Activated naive CD8-positive, alpha-beta T cell treated with anti-CD3 and anti-CD28 coated beads, Interleukin-2, amount 10 ng/mL, durations not matched to agents 7 days and 5 days (primary cell): ENCODE measurements at regions not wholly inside any gene's neighbourhood (a gene's known extent, or its start where the extent isn't known, plus 50 kb on each side); places are given as distances from the start of the nearest gene placed in this dataset.

Source experiments
- ATAC-seq: fragments of 150-1000 bp; cut with Tn5 transposase; one replicate; pipeline ENCODE4 v1.10.0; 2021; ENCODE audit warnings: low read depth, moderate library complexity
- POLR2A ChIA-PET: fragments of 350-600 bp; sonication (Branson Sonifier 250); formaldehyde crosslinking; loops from one replicate; lab custom pipeline; 2021; ENCODE audit warnings: antibody characterized with exemption; lab: Charles Lee
- DNase-seq: peaks from one replicate; pipeline ENCODE4 v3.0.0; 2021
- H3K27ac Mint-ChIP-seq: one replicate; pipeline ENCODE4 v1.8.0; 2022; ENCODE audit warnings: mild to moderate bottlenecking, mixed read lengths
- H3K27me3 Mint-ChIP-seq: one replicate; pipeline ENCODE4 v1.8.0; 2022; ENCODE audit warnings: mild to moderate bottlenecking, moderate library complexity, mixed read lengths
- H3K36me3 Mint-ChIP-seq: one replicate; pipeline ENCODE4 v1.8.0; 2021; ENCODE audit warnings: mild to moderate bottlenecking, mixed read lengths
- H3K4me1 Mint-ChIP-seq: one replicate; pipeline ENCODE4 v1.8.0; 2021; ENCODE audit warnings: mixed read lengths
- H3K4me3 Mint-ChIP-seq: one replicate; pipeline ENCODE4 v1.8.0; 2022; ENCODE audit warnings: mild to moderate bottlenecking, moderate library complexity, mixed read lengths
- H3K9me3 Mint-ChIP-seq: one replicate; pipeline ENCODE4 v1.8.0; 2021; ENCODE audit warnings: mixed read lengths

- POLR2A ChIA-PET: no interaction called here
- no peaks in the 10 kb centered on the region for H3K27me3 Mint-ChIP-seq
- no peak overlapping the region for H3K27ac Mint-ChIP-seq
- H3K4me1 Mint-ChIP-seq: no peaks in the 10 kb centered on the region
- ATAC-seq (no peak), DNase-seq (no peak)
- no peaks in the 10 kb centered on the region for H3K9me3 Mint-ChIP-seq
- H3K36me3 Mint-ChIP-seq: no peaks in the 10 kb centered on the region
- H3K4me3 Mint-ChIP-seq: no peak overlapping the region
Observed at GRCh38 chr4:36719425-36719824, 438.0 kb downstream of the DTHD1 start.

- ATAC-seq (no peak), DNase-seq (no peak)
- Mint-ChIP-seq H3K36me3 (no peaks in the 10 kb centered on the region), H3K4me1 (no peaks in the 10 kb centered on the region), H3K4me3 (no peak overlapping the region), H3K27me3 (no peaks in the 10 kb centered on the region), H3K9me3 (no peaks in the 10 kb centered on the region), H3K27ac (no peak overlapping the region)
- POLR2A ChIA-PET: no interaction called here
Observed at GRCh38 chr4:36722986-36723385, 441.6 kb downstream of the DTHD1 start.

GRCh38 chr4:36734334-36734733 is 452.9 kb downstream of the DTHD1 start:
- ATAC-seq: no peak
- H3K27ac Mint-ChIP-seq: no peak overlapping the region
- H3K4me1 Mint-ChIP-seq: no peaks in the 10 kb centered on the region
- DNase-seq: no peak
- no peaks in the 10 kb centered on the region for H3K9me3 Mint-ChIP-seq
- no peaks in the 10 kb centered on the region for H3K36me3 Mint-ChIP-seq
- POLR2A ChIA-PET: no interaction called here
- no peak overlapping the region for H3K4me3 Mint-ChIP-seq
- no peaks in the 10 kb centered on the region for H3K27me3 Mint-ChIP-seq

- H3K4me3 Mint-ChIP-seq: no peak overlapping the region
- no peaks in the 10 kb centered on the region for H3K9me3 Mint-ChIP-seq
- H3K27me3 Mint-ChIP-seq: no peaks in the 10 kb centered on the region
- DNase-seq: no peak
- H3K36me3 Mint-ChIP-seq: no peaks in the 10 kb centered on the region
- no peaks in the 10 kb centered on the region for H3K4me1 Mint-ChIP-seq
- H3K27ac Mint-ChIP-seq: no peak overlapping the region
- no peak for ATAC-seq
- POLR2A ChIA-PET: no interaction called here
Observed at GRCh38 chr4:36737691-36738090, 456.3 kb downstream of the DTHD1 start.

- H3K27ac Mint-ChIP-seq: no peak overlapping the region
- H3K4me3 Mint-ChIP-seq: no peak overlapping the region
- no peaks in the 10 kb centered on the region for H3K27me3 Mint-ChIP-seq
- no peaks in the 10 kb centered on the region for H3K4me1 Mint-ChIP-seq
- DNase-seq (no peak), ATAC-seq (no peak)
- H3K36me3 Mint-ChIP-seq: no peaks in the 10 kb centered on the region
- POLR2A ChIA-PET: no interaction called here
- no peaks in the 10 kb centered on the region for H3K9me3 Mint-ChIP-seq
Observed at GRCh38 chr4:36740796-36741310, 459.4 kb downstream of the DTHD1 start.

- H3K27me3 Mint-ChIP-seq: no peaks in the 10 kb centered on the region
- no peaks in the 10 kb centered on the region for H3K36me3 Mint-ChIP-seq
- H3K4me3 Mint-ChIP-seq: no peak overlapping the region
- H3K4me1 Mint-ChIP-seq: no peaks in the 10 kb centered on the region
- no peaks in the 10 kb centered on the region for H3K9me3 Mint-ChIP-seq
- DNase-seq (no peak), ATAC-seq (no peak)
- POLR2A ChIA-PET: no interaction called here
- H3K27ac Mint-ChIP-seq: no peak overlapping the region
Observed at GRCh38 chr4:36747277-36748129, 466.1 kb downstream of the DTHD1 start.

GRCh38 chr4:36753048-36753447 is 471.6 kb downstream of the DTHD1 start:
- ATAC-seq (no peak), DNase-seq (no peak)
- Mint-ChIP-seq H3K27me3 (no peaks in the 10 kb centered on the region), H3K36me3 (no peaks in the 10 kb centered on the region), H3K9me3 (no peaks in the 10 kb centered on the region), H3K27ac (no peak overlapping the region), H3K4me1 (no peaks in the 10 kb centered on the region), H3K4me3 (no peak overlapping the region)
- POLR2A ChIA-PET: no interaction called here

GRCh38 chr4:36757580-36758311 is 476.3 kb downstream of the DTHD1 start:
- DNase-seq (no peak), ATAC-seq (no peak)
- Mint-ChIP-seq H3K36me3 (no peaks in the 10 kb centered on the region), H3K27me3 (no peaks in the 10 kb centered on the region), H3K27ac (no peak overlapping the region), H3K4me3 (no peak overlapping the region), H3K4me1 (no peaks in the 10 kb centered on the region), H3K9me3 (no peaks in the 10 kb centered on the region)
- POLR2A ChIA-PET: no interaction called here

GRCh38 chr4:36758312-36759178 is 477.1 kb downstream of the DTHD1 start:
- Mint-ChIP-seq H3K27ac (no peak overlapping the region), H3K27me3 (no peaks in the 10 kb centered on the region), H3K36me3 (no peaks in the 10 kb centered on the region), H3K9me3 (no peaks in the 10 kb centered on the region), H3K4me1 (no peaks in the 10 kb centered on the region), H3K4me3 (no peak overlapping the region)
- POLR2A ChIA-PET: no interaction called here
- DNase-seq (no peak), ATAC-seq (no peak)

GRCh38 chr4:36761607-36762006 is 480.2 kb downstream of the DTHD1 start:
- Mint-ChIP-seq H3K27ac (no peak overlapping the region), H3K4me3 (no peak overlapping the region), H3K4me1 (no peaks in the 10 kb centered on the region), H3K9me3 (no peaks in the 10 kb centered on the region), H3K27me3 (no peaks in the 10 kb centered on the region), H3K36me3 (no peaks in the 10 kb centered on the region)
- no peak for DNase-seq
- POLR2A ChIA-PET: no interaction called here
- ATAC-seq: no peak

- Mint-ChIP-seq H3K4me1 (no peaks in the 10 kb centered on the region), H3K9me3 (no peaks in the 10 kb centered on the region), H3K4me3 (no peak overlapping the region), H3K27ac (no peak overlapping the region), H3K36me3 (no peaks in the 10 kb centered on the region), H3K27me3 (no peaks in the 10 kb centered on the region)
- POLR2A ChIA-PET: no interaction called here
- ATAC-seq (no peak), DNase-seq (no peak)
Observed at GRCh38 chr4:36763814-36764213, 480.7 kb upstream of the NWD2 start.

- H3K36me3 Mint-ChIP-seq: no peaks in the 10 kb centered on the region
- POLR2A ChIA-PET: no interaction called here
- H3K4me1 Mint-ChIP-seq: no peaks in the 10 kb centered on the region
- no peak overlapping the region for H3K27ac Mint-ChIP-seq
- no peak overlapping the region for H3K4me3 Mint-ChIP-seq
- H3K9me3 Mint-ChIP-seq: no peaks in the 10 kb centered on the region
- ATAC-seq (no peak), DNase-seq (no peak)
- H3K27me3 Mint-ChIP-seq: no peaks in the 10 kb centered on the region
Observed at GRCh38 chr4:36767596-36767995, 476.9 kb upstream of the NWD2 start.

- Mint-ChIP-seq H3K27me3 (no peaks in the 10 kb centered on the region), H3K36me3 (no peaks in the 10 kb centered on the region), H3K4me3 (no peak overlapping the region), H3K4me1 (no peaks in the 10 kb centered on the region), H3K27ac (no peak overlapping the region), H3K9me3 (no peaks in the 10 kb centered on the region)
- POLR2A ChIA-PET: no interaction called here
- no peak for DNase-seq
- ATAC-seq: no peak
Observed at GRCh38 chr4:36771411-36772153, 473.0 kb upstream of the NWD2 start.
